Colon (tissue), 2 donors: ENCODE measurements at regions not wholly inside any gene's neighbourhood (a gene's known extent, or its start where the extent isn't known, plus 50 kb on each side); places are given as distances from the start of the nearest gene placed in this dataset.

Experiments used
- FAIRE-seq: peaks from 2 replicates; lab custom pipeline; 2012; peaks lifted over from hg19 to GRCh38; lab: Jason Lieb, UNC
- donor health status: control.
- donor health status: control.

DNA sequence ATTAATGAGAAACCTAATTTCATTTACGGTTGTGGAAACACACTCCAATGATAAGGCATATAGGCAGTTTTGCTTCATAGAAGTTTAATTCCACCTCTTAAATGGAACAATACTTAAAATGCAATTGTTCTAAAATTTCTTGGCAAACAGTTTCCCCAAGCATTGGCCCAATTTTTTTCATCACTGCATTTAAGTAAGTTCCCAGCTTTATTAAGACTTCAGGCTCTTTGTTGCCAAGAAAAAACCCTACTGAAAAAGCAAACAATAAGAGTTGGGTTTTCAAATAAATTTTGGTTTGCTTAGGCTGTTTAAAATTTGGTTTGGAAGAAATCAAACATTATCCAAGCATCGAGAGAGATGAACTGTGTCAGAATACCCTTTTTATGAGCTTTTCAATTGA is 690.9 kb upstream of the NRSN1 start:
- no peak for FAIRE-seq

DNA sequence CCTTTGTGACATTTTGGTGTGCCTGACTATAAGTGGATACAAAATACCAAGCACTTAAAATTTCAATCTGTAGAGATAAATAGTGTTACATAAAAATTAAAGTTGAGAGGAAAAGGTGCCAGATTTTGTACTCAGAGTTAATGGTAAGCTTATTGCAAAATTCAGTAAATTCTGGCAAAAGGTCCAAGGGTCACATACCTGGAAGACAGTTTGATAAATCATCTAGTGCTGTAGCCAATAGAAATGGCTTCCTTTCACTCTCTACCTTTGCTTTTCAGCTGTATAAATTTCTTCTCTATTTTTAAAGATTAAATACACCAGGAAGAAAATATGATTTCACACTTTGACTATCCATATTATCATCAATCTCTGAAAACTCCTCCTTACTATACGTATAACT is 690.2 kb upstream of the NRSN1 start:
- no peak for FAIRE-seq

GRCh38 chr6:23441808-23442461 is 684.1 kb upstream of the NRSN1 start:
- no peak for FAIRE-seq

DNA sequence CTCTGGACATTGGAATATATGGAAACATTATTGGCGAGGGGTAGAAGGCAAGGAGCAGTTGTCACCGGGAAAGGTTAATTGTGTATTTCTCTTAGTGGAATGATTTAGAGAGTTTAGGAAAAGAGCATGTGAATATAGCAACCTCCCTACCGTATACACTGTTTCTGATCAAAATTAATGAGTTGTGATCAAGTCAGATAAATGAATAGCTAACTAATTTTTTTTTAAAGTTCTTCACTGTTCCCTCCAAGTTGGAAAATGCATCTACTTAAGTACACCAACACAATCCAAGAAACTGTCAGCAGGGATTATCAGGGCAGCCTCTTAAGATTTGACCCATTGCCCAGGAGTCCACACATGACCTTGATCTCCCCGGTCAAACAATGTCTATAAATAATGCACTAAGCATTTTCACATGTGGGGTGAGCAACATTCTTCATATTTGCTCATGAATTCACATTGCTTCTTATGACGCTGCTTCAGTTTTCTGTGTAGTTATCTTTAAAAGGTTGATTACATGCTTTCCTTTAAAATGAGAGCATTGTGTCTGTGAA is 680.8 kb upstream of the NRSN1 start:
- no peak for FAIRE-seq

DNA sequence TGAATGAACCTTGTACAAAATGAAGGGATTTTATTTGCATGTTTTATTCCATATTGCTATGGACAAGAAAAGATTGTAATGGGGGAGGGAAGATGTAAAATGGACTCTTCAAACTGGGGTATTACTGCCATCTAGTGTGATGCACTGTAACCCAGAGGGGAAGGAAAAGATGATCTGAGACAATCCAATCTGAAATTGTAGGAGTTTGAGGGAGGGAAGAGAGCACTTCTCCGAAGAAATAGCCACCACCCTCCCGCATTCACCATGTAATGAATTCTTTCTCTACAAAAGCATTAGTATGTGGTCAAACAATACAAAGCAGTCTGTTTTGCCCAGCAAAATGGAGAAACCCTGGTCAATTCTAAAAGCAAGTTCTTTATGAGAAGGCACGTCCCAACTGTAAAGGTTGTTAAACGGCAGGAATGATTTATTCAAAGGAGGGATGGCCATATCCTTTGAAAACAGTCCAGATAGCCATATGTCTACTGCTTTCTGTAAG is 679.5 kb upstream of the NRSN1 start:
- no peak for FAIRE-seq

- no peak for FAIRE-seq
These were observed 678.3 kb upstream of the NRSN1 start for GRCh38 chr6:23447731-23448130.

DNA sequence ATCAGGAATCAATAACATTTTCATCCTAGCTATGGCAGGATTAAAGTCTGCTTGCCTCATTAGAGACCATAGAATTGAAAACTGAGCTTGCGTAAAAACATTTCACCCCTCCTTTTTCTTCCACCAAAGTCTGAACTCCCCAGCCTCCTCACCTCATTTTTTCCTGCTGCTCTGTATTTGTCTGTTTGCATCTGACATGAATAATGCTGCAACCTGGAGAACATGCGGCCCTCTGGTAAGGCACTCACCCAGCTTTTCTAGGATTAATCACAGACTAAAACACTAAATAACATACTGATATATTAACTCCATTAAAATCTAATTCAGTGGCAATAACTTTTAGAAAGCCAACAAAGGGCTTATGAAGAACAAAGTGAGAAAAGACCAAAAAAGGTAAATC is 677.7 kb upstream of the NRSN1 start:
- no peak for FAIRE-seq

DNA sequence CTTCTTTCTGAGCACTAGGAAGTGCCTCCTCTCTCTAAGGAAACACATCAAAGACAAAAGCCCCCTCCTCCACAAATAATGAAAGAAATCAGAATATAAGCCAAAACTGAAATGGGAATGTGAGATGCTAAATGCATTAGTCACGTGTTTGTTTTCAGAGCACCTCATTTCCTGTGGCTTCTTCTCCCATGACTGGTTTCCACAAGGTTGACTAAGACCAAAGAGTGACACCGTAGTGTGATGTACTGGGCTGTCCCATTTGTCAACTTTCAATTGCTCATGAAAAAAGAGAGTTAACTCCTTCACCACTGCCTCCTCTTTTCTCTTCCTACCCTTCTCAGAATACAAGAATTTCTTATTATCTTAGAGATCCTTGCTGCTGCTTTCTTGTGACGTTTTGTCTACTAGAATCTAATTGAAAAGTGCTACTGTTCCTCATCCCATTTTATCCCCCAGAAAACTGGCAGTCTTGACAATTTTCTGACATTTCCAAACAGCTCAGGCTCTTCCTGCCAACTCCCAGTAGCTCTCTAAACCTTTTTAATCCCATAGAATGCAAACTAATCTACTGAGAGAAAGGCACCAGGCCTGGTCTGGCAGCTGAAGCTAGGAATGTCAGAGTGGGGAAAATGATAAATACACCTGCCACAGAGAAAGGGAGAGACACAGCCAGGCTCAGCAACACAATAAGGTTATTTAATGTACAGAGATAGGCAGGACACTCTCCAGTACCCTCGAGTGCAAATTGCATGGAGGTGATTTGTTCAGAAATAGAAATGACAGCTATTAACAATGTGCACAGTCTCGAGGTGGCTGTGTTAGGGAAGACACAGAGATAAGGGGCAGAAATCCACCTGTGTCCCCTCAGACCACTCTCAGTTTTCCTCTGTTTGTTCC is 671.7 kb upstream of the NRSN1 start:
- no peak for FAIRE-seq

DNA sequence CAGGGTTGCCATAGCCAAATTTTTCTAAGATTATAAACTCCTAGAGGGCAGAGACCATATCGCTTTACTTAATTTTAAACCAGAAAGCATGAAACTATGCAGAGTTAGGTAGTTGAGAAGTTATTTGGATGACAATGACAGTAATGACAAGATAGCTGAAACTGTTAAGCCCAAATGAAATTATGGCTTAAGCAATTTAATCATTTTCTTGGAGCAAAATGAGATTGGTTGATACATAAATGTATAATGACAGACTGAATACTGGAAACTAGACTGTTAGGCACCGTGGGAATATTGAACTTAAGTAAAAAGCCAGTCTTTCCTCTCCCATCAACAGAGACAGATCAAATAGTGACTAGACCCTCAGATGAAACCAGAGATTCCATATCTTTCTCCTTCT is 670.3 kb upstream of the NRSN1 start:
- no peak for FAIRE-seq

- no peak for FAIRE-seq
These were observed 669.6 kb upstream of the NRSN1 start for GRCh38 chr6:23456396-23456795.

- FAIRE-seq, result no peak
These were observed 668.7 kb upstream of the NRSN1 start for GRCh38 chr6:23457321-23457720.

DNA sequence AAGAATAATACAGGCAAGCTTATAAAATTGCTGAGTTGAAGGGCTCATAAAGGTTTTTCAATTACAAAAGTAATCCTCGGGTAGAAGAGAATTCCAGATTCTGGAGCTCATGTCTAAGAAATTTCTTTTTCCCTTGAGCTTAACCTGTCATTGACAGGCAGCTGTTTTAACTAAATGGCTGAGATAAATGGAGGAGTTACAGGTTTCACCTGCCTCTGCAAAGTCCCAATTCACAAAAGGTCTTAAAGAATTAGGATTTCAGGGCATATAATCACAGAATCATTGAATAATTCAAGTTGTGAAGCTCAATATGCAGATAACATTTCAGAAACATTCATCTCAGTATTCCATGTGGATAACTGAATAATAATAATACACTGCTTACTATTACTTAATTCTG is 660.1 kb upstream of the NRSN1 start:
- FAIRE-seq, result no peak

- FAIRE-seq, result no peak
These were observed 648.4 kb upstream of the NRSN1 start for GRCh38 chr6:23477586-23477985.

- FAIRE-seq, result no peak
These were observed 647.7 kb upstream of the NRSN1 start for GRCh38 chr6:23478312-23478711.

GRCh38 chr6:23483896-23484295 is 642.1 kb upstream of the NRSN1 start:
- peak; percentile 24 for FAIRE-seq

DNA sequence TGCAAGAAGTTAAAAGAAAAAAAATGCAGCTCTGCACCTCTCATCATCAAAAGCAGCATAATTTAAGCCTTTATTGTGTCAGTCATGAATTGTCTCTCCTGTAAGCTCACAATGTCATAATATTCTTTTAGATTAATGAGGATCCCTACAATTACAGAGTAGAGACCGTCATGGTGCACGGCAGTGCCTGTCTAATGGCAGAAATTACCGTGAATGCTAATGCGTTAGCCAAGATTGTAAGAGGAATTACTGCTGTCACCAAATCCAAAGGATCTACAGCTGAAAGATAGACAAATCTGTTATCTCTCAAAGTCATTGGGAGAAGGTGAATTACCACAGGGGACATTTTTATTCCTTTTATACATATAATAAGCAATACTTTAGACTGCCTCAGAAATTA is 631.6 kb upstream of the NRSN1 start:
- FAIRE-seq, result no peak

DNA sequence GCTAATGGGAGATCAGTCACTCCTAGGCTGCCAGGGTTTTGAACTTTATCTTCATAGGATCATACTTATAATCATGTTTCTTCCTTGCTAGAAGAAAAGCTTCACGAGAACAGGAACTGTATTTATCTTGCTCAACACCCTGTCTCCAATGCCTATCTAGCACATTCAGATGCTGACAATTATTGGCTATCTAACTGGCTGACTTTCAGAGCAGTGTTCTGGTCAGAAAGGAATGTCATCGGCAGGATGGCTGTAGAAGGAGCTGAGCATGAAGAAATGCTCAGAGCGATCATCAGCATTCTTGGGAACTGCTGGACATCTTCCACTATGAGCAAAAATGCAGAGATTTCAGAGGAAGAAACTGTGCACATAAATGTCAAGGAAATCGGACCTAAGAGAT is 628.0 kb upstream of the NRSN1 start:
- no peak for FAIRE-seq

GRCh38 chr6:23499549-23499948 is 626.5 kb upstream of the NRSN1 start:
- FAIRE-seq, result no peak

- FAIRE-seq, result no peak
These were observed 622.8 kb upstream of the NRSN1 start for GRCh38 chr6:23503173-23503572.

GRCh38 chr6:23505026-23505425 is 621.0 kb upstream of the NRSN1 start:
- FAIRE-seq, result no peak

DNA sequence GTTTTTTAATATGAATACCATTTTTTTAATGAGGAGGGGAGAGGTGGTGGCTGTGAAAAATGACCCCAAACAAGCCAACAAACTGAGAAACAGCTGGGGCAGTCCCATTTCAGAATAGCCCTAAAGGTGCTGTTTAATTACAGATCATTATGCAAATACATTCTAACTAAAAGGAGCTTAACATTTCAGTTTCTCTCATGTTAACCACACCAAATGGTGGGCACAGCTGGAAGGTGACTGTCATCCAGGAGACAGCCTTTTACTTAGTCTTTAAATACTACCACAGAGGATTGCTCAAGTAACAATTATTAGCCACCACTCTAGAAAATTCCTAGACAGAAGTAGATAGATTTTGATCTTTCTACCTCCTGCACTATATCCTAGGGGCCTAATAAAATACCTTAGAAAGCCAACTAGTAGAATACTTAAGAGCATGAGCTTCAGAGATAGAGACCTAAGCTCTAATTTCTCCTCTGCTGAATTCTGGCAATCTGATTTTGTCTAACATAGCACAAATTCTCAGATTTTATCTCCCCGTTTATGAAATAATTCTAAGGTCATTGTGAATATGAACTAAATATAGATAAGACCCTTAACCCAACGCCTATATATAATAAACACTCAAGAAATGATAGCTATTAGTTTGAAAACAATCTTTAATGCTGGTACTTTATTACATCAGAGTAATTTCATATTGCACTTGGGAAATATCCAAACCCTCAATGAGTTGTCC is 615.1 kb upstream of the NRSN1 start:
- FAIRE-seq, result no peak

GRCh38 chr6:23511817-23512216 is 614.2 kb upstream of the NRSN1 start:
- FAIRE-seq, result no peak

DNA sequence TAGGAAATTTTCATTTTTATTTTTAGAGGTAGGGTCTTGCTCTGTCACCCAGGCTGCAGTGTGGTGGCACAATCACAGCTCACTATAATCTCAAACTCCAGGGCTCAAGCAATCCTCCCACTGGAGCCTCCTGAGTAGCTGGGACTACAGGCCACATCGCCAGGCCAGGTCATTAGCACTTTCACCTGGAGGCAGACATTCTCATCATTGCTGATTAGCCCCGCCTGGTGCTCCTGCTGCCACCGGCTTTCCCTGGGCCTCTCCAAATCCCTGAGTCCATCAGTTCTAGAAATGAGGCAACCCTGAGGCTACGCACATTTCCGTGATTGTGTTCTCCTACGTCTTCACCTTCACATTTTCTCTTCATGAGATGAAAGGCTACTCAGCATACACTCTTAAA is 607.7 kb upstream of the NRSN1 start:
- no peak for FAIRE-seq
